Inflammatory macrophage (primary cell): ENCODE measurements at regions not wholly inside any gene's neighbourhood (a gene's known extent, or its start where the extent isn't known, plus 50 kb on each side); places are given as distances from the start of the nearest gene placed in this dataset.
A peak's percentile ranks its signal among the peaks of the same experiment; 100 is the strongest.

Experiments used
- DNase-seq, 2 donors: peaks; one replicate each; pipeline ENCODE4 v3.0.0-alpha.2; 2020 to 2022

DNA sequence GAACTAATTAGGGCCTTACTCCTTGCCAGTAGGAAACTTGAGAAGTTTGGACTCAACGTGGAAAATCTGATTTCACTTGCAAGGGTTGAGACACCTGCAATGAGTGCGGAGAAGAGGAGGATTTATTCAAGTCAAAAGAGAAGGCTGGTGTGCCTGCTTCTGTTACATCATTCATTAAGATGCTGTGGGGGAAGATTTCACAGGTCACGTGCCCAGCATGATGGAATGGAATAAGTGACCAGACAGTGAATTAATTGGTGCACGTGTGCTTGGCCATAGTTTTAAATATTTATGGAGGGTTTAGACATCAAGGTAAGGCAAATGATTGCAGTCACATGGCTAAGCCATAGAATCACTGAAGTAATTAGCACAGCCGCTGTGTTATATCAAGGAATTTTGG lies 155.0 kb downstream of the C7orf25 start:
- no peak for DNase-seq

DNA sequence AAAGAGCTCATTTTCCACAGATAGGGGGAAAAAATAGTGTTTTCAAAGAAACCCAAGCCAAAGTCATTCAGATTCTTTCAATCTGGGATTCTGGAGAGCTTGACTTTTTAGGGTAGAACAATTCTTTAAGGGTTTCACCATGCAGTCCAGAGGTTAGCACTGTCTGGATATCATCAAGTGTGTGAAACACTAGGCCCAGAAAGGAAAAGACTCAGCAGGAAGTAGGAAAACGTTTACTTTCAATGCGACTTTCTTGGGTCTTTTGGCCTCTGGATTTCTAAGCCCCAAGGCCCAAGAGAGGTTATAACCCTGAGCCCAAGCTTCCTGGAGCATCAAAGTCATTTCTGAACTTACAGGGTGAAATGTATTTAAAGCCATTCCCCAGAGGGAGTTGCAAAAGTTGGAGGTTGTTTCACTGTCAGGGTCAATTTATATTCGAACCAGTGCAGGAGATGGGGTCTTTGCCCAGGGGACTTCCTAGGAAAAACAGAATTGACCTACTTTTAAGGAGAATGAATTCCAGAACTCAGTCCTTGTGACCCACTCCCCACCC lies 158.0 kb downstream of the C7orf25 start:
- DNase-seq = no peak

DNA sequence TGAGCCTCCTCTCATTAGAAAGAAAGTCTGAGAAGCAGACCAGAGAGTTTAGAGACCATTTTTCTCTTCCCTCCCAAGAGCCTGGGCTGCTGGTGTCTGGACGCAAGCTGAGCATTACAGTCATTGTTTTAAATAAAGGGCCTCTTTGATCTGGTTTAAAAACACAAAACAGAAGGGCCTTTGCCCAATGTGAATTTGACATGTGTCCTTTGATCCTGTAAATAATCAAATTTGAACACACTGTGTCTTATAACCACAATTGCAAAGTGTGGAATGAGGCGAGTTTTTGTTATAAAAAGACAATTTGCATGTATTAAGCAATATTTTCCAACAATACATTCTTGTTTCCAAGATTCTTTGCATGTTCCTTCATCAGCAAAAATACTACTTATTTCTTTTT lies 158.5 kb downstream of the C7orf25 start:
- DNase-seq = no peak

DNA sequence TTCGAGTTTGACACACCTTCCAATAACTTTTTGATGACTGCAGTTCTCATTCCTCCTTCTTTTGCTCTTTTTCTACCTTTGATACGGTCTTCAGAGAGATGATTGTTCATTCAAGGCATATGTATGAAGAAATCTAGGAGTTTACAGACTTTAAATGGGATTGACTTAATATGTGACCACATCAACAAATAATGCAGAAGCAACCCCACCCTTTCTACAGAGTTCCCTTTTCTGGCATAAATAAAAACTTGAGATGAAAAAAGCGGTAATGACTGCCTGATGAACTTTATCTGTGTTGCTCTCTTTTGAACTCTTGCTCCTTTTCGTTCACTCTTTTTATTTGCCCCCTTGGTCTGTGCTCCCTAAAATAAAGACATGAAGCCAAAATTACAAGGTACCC lies 161.7 kb downstream of the C7orf25 start:
- no peak for DNase-seq

DNA sequence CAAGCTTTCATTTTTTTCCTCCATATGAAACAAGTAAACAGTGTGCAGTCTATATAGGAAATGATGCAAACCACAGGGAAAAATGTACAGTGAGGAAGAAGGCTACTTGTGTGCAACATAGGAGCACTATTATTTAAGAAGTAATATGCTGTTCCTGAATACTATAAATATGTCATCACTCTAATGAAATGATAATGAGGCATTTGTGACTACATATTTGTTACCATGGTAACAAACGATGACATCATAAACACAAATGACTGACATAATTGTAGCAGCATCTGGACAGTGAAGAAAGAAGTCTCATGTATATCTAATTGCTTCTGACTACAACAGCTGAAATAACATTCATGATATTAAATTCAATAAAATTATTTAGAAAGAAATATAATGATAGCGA lies 164.8 kb downstream of the C7orf25 start:
- DNase-seq = no peak

DNA sequence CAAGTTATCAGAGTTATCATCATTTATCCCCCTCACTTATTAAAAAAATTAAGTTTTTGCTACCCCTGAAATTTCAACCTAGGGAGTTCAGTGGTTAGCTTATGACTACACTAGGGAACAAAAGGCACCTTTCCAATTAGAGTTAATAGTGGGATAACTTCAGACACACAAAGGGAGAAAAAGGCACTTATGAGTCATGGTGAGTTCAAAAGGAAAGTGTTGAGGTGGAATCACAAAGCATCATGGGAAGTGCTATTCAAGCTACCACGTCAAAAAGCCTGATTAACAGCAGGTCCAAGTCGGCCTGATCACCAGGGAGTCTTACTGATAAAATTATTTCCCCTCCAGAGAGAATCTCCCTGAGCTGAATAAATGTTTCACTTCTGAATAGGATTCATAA lies 165.7 kb downstream of the C7orf25 start:
- DNase-seq = no peak

DNA sequence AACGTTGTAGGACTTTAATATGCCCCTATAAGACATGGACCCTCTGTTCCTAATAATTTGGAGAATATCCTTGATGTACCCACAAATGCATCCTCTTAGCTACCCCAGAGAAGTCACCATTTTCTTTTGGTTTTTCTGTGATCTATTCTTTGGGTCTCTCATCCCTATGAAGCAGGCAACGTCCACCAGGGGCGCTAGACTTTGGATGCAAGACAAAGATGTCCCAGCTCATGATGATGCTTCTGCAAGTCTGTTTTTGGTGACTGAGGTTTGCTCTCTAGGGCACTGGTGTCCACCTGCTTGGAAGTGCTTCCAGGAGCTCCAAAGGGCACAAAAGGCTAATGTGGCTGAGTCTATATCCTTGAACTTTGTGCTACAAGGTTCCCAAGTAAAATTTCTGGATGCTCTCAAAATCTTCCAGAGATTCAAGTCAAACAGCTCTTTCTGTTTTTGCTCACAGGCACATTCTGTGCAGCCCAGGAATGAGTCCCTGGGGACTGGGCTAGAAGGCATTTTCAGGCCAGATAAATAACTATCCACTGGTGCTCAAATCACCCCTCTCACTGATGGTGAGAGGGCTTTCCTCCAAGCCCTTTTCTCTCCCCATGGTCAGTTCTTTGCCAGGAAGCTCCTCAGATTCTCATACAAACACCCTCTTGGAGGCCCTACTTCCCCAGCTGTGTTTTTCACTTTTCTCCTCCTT lies 166.4 kb downstream of the C7orf25 start:
- DNase-seq = peak in 1 of 2 donors; percentile 11

DNA sequence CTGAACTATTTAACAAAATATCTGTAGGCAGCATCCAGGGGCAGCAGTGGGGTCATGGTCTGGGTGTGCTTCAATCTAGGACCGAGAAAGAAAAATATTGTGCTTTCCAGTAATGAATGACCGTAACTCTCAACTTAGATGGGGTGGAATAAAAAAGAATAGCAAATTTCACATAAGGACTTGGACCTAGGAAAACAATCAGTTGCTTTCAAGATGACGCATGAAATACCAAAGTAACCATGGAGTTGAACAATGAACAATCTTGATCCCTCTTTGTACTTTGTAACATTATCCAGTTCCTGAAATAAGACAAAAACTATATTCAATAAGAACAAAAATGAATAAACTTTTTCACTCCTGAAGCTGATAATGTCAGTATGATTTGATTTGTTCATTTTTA lies 167.1 kb downstream of the C7orf25 start:
- DNase-seq = no peak

DNA sequence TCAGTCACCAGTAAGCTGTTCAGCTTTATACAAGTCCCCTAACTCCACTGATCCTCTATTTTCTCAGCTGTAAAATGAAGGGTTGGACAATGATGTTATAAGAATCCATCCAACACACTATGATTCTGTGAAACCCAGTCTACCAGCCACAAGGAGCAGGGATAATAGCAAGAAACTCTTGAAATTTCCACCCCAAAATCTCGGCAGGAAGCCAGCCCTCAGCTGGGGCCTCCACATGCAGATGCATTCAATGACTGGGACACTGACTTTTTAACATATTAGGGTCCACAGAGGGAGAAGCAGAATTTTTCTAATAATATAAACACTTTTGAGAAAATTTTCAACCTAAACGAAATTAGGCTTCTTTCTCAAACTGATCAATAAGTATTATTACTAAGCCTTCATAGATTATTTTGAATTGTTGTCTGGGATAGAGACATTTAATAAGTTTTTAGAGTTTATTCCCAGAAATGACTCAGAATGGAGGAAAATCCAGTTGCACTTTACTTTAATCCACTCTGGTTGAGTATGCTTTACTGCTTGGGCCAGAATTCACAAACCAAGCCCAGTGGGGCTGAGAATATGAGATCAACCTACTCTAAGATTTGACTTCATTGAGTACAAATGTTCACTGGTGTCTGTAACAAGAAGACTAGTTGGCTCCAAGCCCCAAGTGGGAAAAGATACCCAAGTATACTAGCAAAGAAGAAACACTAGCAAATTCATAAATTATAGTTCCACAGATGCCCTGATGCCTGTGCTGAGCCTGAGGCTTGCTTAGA lies 168.6 kb downstream of the C7orf25 start:
- DNase-seq = no peak

DNA sequence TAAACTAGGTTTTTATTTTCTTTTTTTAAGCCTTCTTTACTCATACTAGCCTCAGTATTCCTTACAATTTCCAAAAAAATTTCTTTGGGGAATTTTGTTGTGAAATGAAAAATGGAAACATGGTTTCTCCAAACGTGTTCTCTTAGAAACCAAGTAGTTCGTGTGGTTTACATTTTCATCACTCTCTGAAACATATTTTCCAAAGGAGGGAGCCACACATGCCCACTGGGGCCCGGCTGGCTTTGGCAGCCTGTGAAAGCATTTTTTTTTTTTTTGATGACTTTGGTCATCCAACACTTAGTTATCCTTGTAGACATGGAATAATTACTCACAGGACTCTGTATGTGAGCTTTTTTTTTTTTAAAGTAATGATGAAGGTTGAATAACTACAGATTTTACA lies 169.6 kb downstream of the C7orf25 start:
- no peak for DNase-seq

DNA sequence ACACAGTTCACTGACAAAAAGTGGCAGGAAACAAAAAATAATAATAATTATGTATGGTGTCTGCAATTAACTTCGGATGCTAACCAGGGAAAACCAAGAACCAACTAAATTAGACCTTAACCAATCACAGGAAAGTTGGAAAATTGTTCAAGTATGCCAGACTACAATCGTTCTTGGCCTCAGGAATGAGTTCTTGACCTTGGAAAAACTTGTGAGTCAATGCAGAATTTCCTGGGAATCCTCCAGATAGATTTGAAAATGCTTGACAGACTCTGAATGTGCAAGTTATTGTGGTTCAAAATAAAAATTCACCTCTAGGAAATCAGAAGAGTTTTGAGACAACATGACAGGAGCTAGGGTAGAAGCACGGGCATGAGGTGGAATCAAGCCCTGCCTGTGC lies 171.5 kb downstream of the C7orf25 start:
- DNase-seq = no peak

DNA sequence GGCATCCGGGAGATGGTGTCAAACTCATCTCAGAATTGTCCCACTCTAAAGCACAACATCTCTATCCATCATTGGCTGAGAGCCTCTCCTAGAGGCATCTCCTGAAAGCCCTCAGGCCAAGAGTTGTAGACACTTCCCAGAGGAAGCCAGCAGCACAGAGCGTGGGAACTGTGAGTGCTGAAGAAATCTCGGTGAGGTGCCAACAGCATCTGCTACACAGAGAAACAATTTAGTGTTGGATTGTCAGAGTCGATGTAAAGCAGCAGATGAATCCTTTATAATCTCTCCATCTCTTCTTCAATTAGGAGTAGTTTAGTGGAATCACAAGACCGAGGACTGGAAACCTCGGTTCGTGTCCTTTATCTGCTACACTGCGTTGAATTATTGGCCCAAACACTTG lies 172.2 kb downstream of the C7orf25 start:
- no peak for DNase-seq

DNA sequence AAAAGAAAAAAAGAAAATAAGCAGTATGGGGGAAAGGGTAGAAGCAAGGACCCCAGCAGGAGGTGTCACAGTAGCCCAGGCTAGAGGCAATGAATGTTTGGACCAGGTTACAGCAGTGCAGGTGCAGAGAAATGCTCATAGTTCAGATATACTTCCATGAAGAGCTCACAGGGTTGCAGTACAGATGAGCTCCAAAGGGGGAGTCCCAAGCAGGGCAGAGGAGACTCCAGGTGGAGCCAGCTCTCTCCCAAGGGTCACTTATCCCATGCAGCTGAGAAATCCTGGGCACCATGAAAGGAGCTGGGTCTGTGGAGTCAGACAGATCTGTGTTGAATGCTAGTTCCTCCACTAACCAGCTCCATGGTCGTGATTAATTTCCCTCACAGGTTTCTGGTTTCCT lies 174.9 kb downstream of the C7orf25 start:
- DNase-seq = no peak

DNA sequence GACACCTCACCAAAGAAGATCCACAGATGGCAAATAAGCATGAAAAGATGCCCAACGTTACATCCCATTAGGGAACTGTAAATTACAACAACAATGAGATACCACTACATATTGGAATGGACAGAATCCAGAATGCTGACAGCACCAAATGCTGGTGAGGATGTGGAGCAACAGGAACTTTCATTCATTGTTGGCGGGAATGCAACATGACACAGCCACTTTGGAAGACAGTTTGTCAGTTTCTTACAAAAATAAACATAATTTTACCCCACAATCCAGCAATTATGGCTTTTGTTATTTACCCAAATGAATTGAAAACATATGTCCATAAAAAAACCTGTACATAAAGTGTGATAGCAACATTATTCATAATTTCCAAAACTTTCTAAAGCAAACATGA lies 176.8 kb downstream of the C7orf25 start:
- DNase-seq = no peak

DNA sequence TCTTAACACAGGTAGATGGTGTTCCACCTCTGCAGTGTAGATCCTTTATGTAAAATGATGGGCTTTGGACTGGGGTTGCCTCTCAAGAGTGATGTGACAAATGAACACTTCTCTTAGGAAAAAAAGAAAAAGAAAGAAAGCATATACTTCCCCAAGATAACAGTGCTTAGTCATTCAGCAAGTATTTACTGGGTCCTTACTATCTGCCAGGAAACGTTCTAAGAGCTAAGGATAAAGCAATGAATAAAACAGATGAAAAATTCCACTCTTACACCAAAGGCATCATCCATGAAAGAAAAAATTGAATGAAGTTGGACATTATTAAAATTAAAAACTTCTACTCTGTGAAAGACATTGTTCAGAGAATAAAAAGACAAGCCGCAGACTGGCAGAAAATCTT lies 177.3 kb downstream of the C7orf25 start:
- no peak for DNase-seq

DNA sequence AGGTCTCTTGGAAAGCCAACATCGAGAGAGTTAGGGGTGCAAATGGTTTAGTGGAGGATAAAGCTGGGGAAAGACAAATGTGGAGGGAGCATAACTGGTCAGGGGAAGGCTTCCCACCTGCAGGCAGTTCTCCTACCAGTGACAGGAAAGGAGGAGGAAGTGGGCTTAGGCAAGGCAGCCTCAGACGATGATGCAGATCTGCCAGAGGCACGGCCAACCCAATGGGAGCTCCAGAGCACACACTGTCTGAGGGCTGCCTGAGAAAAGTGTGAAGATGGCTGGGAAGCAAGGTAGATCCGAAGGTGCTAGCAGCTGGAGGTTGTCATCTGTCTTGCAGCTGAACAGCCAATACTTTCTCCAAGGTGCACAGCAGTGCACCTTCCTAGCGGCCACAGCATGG lies 178.8 kb downstream of the C7orf25 start:
- DNase-seq = no peak

DNA sequence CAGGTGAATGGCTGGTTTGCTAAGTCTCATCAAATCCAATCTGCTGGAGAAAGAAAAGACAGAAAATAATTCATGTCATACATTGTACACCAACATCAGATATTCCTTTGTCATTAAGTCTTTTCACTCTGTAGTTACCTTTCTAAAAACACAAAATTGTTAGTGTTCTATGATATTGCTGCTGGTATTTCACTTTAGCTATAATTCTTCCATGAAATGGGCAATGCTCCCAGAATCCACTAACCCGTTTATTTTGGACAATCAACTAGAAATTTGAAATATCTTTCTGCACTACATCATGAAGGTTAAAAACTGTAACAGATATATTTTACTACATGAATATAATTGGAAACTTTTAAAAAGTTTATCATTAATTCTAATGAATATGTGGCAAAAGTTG lies 181.3 kb downstream of the C7orf25 start:
- DNase-seq = no peak

DNA sequence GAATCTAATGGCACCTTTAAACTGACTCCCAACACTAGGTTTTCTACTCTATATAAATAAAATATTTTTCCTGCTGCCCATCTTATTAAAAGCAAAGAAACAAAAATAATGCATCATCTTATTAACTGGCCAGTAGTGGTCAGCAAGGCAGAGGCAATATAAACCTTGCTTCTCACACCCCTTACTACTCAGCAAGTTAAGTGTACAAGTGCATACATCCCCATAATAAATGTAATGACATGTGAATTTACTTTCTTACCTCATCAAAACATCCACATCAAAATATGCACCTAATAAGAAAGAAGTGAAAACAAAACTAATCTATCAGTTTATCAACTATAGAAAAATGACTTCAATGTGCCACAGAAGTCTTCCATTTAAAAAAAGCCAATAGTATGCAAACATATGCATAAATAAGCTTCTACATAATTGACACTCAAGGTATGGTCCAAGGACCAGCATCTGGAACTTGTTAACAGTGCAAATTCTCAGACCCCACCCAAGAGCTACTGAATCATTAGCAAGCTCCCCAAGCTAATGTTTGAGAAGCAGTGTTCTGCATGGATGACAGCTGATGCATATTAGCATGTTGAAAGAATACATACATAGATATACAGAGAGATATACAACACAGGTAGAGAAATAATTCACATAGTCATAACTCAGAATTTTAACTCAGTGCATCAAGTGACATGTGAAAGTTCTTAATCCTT lies 182.7 kb downstream of the C7orf25 start:
- no peak for DNase-seq

DNA sequence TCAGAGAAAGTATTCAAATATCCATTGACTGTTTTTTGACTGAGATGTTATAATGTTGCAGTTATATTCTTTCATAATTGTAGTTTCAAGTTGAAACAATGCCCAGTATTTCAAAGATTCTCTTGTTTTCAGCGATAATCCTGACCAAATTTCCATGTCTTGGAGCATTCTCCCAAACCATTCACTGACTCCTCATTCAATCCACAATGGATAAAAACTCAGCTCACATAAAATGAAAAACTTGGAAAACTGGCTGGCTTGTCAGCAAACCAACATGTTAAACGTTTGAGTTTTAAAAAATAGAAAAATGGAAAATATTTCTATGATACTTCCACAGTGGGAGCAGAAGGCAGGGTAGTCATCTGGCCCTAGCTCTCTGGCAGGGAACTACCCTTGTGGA lies 184.4 kb downstream of the C7orf25 start:
- DNase-seq = no peak

DNA sequence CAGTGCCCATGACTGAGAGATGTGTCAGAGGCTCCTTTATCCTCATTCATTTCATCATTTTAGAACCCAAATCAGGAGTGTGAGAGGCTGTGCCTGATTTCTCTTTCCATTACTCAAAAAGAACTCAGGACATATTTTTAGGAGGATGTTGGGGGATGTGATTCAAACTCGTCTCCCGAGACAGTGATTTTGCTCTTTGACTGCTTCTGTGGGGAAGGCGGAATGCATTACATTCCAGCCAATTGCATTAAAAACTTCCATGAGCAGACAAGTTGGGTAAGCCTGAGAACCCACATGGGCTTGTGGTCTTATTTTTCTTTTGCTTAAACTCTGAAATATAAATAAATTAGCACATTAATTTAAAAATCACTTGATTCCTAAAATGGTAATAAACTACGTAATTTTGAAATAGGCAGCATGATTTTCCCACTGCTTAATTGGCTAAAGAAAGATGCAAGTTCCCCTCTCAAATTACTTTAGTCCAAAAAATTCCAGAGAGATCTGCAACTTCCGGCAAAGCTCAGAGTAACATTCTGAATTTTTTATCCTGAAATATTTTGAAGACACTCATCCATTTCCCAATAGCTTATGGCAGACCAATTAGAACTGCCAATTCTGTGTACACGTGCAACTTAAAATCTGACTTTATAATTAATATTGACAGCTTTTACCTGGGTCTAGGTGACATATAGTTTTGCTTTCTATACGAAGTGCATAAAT lies 185.6 kb downstream of the C7orf25 start:
- no peak for DNase-seq

DNA sequence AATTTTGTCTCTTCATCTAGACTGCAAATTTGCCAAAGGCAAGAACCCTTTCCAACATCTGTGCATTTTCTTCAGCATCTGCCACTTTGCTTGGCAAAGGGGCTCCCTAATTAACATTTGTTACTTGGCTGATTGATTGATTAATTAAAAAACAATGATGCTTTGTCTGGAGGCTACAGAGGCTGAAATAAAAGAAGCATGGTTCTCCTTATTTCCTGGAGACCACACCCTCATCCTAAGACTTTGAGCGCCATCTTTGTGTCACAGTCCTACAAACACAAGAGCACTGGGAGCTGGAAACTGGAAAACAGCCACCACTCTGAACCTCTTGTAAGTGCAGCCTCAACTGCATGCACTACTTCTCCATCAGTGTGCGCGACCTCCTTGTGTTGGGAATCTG lies 189.2 kb downstream of the C7orf25 start:
- no peak for DNase-seq

DNA sequence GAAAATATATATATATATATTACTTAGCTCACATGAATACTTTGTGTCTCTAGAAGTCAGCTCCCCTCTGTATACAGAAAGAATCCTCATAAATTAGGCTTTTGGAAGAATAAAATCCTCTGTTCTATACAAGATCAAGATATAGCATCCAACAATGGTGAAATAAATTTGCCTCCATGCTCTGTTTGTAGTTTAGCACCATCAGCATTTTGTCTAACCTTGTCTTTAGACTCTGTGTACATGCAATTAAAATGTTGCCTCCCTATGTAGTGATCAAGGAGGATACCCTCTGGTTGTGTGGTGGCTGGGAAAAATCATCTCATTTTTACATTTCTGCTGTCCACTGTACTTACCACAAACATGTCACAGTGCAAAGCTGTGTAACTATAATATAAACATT lies 189.7 kb downstream of the C7orf25 start:
- no peak for DNase-seq
